KG1 (cell line): ENCODE measurements at regions not wholly inside any gene's neighbourhood (a gene's known extent, or its start where the extent isn't known, plus 50 kb on each side); places are given as distances from the start of the nearest gene placed in this dataset.
"Not testable (repeated sequence)": the region's sequence is repeated elsewhere in the genome, so short reads cannot be mapped to it uniquely, and the experiment has no call there.

Experiments
- DNase-seq: peaks from one replicate; lab custom pipeline; 2025; lab: John Stamatoyannopoulos, UW

DNA sequence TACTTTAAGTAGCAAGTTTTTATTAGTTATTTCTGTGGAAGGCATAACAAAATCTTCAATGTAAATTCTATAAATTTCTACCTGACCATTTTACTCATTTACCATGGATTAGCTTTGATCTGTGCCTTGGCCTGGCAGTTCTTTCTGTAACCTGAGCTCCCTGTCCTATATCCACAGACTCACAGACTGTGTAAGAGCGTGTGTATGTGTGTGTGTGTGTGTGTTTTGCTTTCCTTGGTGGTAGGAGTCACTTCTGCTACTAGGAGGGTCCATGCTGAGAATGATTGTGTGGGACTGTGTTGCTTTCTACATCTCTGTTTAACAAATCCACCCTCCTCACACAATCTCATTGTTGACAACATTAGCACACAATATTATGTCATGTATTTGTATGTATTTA, 221.2 kb upstream of the PELI2 start:
- no peak for DNase-seq

GRCh38 chr14:55898938-55899337, 219.3 kb upstream of the PELI2 start:
- no peak for DNase-seq

- DNase-seq = no peak
Measured at GRCh38 chr14:55899531-55899930, 218.7 kb upstream of the PELI2 start.

- no peak for DNase-seq
Measured at GRCh38 chr14:55900749-55901148, 217.5 kb upstream of the PELI2 start.

- DNase-seq = no peak
Measured at GRCh38 chr14:55901291-55901690, 216.9 kb upstream of the PELI2 start.

- DNase-seq = no peak
Measured at GRCh38 chr14:55902241-55902640, 216.0 kb upstream of the PELI2 start.

- no peak for DNase-seq
Measured at GRCh38 chr14:55904086-55904485, 214.1 kb upstream of the PELI2 start.

GRCh38 chr14:55908106-55908505, 210.1 kb upstream of the PELI2 start:
- no peak for DNase-seq

GRCh38 chr14:55909879-55910278, 208.3 kb upstream of the PELI2 start:
- no peak for DNase-seq

DNA sequence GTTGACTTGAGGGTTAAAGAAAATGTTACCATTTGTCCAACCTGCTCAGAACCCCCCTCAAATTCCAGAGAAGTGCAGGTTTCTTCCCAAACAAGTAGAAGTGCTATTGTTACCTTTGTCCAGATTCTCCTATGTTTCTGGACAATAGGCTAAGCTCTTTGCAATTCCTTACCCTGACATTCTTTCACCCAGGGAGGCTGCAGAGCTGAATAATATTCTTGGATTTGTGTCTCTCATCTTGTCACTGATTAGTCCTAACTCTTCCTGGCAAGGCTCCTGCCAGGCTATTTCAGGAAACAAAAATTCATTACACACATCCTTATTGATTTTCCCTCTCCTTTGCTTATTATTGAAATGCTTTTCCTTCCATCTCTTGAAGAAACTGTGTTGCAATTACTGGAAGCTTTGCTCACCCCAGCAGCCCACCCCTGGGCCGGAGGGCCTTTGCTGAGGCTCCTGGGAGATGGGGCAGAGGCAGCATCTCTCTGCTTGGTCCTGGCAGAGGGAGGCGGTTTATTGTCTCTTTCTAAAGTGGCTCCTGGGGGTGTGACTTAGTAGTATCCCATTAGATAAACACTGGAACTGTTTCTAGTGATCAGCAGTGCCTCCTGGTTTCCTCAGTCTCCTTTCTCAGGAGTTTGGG, 207.5 kb upstream of the PELI2 start:
- DNase-seq = no peak

- no peak for DNase-seq
Measured at GRCh38 chr14:55911776-55912175, 206.4 kb upstream of the PELI2 start.

- DNase-seq = no peak
Measured at GRCh38 chr14:55912344-55912743, 205.9 kb upstream of the PELI2 start.

GRCh38 chr14:55913324-55914025, 204.7 kb upstream of the PELI2 start:
- DNase-seq = no peak

- DNase-seq = no peak
Measured at GRCh38 chr14:55914771-55915170, 203.4 kb upstream of the PELI2 start.

- DNase-seq = no peak
Measured at GRCh38 chr14:55915456-55915855, 202.8 kb upstream of the PELI2 start.

GRCh38 chr14:55919800-55920199, 198.4 kb upstream of the PELI2 start:
- not testable (repeated sequence) for DNase-seq

DNA sequence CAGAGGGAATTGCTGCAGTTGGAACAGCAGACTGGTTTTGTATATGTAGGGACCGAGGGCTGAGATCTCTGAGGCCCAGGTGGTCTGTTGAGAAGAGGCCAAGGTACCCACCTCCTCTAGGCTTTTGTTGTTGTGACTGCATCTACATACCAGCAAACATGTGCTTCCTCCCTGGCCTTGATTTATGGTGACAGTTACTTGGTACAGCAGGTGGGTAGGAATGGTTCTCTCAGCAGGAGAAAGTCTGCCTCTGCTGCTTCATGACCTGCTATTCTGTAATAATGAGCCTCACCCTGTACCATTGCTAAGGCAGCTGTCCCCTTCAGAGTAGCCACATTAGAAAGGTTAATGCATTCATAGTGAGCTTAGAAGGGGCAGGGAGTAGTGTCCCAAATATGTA, 196.7 kb upstream of the PELI2 start:
- no peak for DNase-seq

DNA sequence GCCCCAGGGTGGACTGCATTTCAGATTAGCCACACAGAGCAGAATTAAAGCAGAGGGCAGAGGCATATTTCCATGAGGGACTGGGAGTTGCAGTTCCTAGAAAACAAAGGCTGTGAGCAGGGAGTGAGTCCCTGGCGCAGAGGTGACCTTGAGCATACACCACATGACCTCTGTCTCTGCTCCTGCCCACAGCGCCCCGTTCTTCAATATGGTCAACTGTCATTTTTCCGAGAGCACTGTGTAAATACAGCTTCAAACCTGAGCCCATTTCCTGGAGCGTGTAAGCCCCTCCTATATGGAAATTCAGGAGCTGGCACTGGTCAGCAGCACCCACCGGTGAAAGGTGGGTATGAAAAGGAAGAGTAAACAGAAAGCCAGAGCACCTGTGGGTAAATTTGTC, 192.2 kb upstream of the PELI2 start:
- DNase-seq = no peak

GRCh38 chr14:55927028-55927427, 191.2 kb upstream of the PELI2 start:
- no peak for DNase-seq

GRCh38 chr14:55928276-55928675, 189.9 kb upstream of the PELI2 start:
- DNase-seq = no peak

DNA sequence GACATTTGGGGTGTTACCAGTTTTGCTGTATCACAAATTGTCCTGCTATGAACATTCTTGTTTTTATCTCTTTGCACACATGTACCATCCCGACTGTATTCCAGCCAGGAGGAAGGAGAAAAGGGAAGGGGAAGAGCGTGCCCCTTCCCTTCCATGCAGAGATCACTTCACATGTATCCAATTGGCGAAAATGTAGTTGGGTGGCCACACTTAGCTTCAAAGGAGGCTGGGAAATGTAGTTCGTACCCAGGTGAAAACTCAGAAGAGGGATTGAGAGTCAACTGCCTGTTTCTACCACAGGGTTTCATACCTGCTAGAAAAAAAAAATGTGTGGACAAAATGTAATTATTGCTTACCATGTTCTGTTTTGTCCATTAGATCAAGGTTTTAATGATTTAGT, 189.1 kb upstream of the PELI2 start:
- no peak for DNase-seq

DNA sequence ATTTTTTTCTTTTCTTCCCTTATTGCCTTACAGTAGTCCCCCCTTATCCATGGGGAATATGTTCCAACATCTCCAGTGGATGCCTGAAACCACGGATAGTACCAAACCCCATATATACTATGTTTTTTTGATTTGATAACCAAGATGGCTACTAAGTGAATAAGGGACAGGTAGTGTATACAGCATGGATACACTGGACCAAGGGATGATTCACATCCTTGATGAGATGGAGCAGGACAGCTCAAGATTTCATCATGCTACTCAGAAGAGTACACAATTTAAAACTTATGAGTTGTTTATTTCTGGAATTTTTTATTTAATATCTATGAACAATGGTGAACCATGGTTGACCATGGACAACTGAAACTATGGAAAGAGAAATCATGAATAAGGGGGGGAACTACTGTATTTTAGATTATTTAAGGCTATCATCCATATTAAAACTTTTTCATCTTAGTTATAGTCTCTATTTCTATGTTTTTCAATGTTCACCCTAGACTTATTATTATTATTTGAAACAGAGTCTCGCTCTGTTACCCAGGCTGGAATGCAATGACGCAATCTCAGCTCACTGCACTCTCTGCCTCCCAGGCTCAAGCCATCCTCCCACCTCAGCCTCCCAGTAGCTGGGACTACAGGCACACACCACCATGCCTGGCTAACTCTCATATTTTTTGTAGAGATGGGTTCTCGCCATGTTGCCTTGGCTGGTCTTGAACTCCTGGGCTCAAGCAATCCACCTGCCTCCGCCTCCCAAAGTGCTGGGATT, 188.0 kb upstream of the PELI2 start:
- no peak for DNase-seq

GRCh38 chr14:55936691-55937090, 181.5 kb upstream of the PELI2 start:
- no peak for DNase-seq
